T47D (cell line): ENCODE measurements at regions not wholly inside any gene's neighbourhood (a gene's known extent, or its start where the extent isn't known, plus 50 kb on each side); places are given as distances from the start of the nearest gene placed in this dataset.
A peak's percentile ranks its signal among the peaks of the same experiment; 100 is the strongest.
"Not testable (repeated sequence)": the region's sequence is repeated elsewhere in the genome, so short reads cannot be mapped to it uniquely, and the experiment has no call there.

ENCODE experiments used
- DNase-seq, 2 experiments: peaks; one replicate each; pipeline versions ENCODE4 v3.0.0 to v3.0.0-alpha.2; 2011 to 2012; ENCODE audit warnings: low read depth in 1 of 2, low spot score in 1 of 2
- JUND ChIP-seq: IDR thresholded peaks from 2 replicates; pipeline ENCODE4 v1.6.1; 2012; ENCODE audit warnings: low read depth
- in situ Hi-C: cut with HindIII; loops from 2 replicates; pipeline ENCODE4 v1.10.0; 2016; ENCODE audit warnings: low sequenced_read_pairs, low pct_unique_long_range_greater_than_20kb

- in situ Hi-C loops: no loop called here
- no peak for TF ChIP-seq JUND
- no peak for DNase-seq
These were observed 1975.2 kb upstream of the C9orf72 start for GRCh38 chr9:29548436-29548835.

DNA sequence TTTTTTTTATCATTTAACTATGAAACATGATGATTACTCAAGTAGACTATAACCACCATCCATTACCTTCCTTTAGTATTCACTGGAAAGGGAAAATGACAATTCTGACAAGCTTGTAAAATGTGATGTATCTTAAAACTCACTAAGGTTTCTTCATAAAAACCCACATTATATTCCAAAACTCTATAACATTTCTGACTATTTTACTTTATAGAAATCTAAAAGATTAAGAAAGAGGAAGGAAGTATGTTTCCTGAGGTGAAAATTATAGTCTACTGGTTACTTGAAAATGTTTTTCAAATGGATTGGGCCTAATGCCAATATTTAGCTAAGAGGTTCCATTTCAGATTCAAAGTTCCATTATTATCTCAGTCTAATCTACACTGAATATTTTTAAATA is 1982.2 kb upstream of the C9orf72 start:
- no peak for TF ChIP-seq JUND
- no peak for DNase-seq
- in situ Hi-C loops: no loop called here

DNA sequence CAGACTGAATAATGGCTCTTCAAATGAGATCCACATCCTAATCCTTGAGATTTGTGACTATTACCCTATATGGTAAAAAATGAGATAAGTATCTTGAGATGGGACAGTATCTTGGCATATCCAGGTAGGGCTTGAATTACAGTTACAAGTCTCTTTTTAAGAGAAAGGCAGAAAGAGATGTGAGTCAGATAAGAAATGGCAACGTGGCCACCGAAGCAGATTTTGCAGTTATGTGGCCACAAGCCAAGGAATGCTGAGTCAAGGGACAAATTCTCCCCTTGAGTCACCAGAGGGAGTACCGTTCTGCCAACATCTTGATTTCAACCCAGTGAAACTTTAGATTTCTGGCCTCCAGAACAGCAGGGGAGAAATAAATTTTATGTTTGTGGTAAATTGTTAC is 1983.0 kb upstream of the C9orf72 start:
- DNase-seq: peak in 1 of 2 experiments; percentile 3
- no peak for TF ChIP-seq JUND
- in situ Hi-C loops: no loop called here

- DNase-seq: no peak
- in situ Hi-C loops: no loop called here
- TF ChIP-seq JUND: no peak
These were observed 1983.5 kb upstream of the C9orf72 start for GRCh38 chr9:29556746-29557145.

DNA sequence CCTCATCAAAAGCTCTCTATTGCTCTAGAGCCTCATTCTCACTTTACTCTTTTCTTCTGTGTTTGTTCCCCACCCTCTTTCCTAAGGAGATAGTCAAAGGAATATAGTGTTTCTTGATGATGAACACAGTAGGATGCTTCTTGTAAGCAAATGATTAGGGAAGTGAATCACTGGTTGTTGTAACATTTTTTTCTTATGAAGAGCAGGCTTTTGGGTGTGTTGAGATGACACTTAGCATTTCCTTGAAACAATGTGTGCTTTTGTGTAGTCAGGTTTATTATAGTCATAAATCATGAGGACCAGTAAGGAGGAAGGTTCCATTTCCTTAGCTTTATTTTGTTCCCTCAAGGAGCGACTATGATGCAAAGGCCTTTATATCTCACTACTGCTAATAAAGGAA is 1991.3 kb upstream of the C9orf72 start:
- in situ Hi-C loops: no loop called here
- TF ChIP-seq JUND: no peak
- no peak for DNase-seq

DNA sequence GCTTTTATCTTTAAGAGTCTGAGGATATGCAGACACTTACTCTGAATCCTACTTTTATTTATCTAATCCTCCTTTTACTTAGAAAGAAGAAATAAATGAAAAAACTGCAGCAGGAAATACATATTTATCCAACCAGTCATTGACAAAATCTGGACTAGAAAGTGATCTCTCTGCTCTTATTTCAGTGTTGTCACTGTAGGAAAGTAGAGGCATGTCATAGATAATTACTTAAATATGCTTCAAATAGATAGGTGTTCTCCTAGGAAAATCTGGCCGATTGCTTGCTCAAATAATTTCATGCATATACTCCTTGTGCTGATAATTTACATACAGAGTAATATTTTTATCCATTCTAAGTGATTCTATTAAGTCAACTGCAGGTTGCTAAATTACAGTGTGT is 2001.9 kb upstream of the C9orf72 start:
- no peak for TF ChIP-seq JUND
- no peak for DNase-seq
- in situ Hi-C loops: no loop called here

GRCh38 chr9:29588361-29588760 is 2015.1 kb upstream of the C9orf72 start:
- TF ChIP-seq JUND: no peak
- in situ Hi-C loops: no loop called here
- DNase-seq: no peak

- DNase-seq: no peak
- no peak for TF ChIP-seq JUND
- in situ Hi-C loops: no loop called here
These were observed 2036.0 kb upstream of the C9orf72 start for GRCh38 chr9:29609282-29609681.

DNA sequence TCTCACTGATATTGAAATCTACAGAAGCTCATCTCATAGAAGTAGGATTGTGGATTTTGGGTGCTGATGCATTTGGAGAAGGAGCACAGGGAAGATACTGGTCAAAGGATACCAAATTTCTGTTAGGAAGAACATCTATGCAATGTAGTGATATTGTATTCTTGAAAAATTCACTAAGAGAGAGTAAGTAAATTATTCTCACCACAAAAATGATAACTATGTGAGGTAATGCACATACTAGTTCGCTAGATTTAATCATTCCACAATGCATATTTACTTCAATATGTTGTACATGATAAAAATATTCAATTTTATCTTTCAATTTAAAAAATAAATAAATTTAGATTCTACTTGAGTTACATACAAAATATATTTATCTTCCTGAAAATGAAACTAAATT is 2040.5 kb upstream of the C9orf72 start:
- DNase-seq: no peak
- no peak for TF ChIP-seq JUND
- in situ Hi-C loops: no loop called here

GRCh38 chr9:29616844-29617243 is 2043.6 kb upstream of the C9orf72 start:
- in situ Hi-C loops: no loop called here
- TF ChIP-seq JUND: no peak
- DNase-seq: no peak

- DNase-seq: no peak
- in situ Hi-C loops: no loop called here
- TF ChIP-seq JUND: no peak
These were observed 2052.0 kb upstream of the C9orf72 start for GRCh38 chr9:29625292-29625731.

DNA sequence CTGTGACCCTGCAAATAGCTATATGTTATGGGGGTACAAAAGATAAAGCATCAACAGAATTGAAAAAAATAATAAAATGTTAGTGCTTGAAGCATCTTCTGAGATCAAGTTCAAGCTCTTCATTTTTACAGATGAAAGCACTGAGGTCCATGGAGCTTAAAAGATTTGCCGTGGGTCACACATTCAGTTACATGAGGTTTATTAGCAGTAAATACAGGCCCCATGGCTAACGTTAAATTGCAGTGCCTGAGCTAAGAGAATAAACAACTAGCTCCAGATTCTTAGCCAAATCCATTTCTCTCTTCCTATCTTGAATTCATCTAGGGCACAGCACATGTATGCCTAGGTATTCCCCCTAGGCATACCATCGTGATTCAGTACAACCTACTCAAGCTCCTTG is 2052.7 kb upstream of the C9orf72 start:
- TF ChIP-seq JUND: no peak
- in situ Hi-C loops: no loop called here
- no peak for DNase-seq

DNA sequence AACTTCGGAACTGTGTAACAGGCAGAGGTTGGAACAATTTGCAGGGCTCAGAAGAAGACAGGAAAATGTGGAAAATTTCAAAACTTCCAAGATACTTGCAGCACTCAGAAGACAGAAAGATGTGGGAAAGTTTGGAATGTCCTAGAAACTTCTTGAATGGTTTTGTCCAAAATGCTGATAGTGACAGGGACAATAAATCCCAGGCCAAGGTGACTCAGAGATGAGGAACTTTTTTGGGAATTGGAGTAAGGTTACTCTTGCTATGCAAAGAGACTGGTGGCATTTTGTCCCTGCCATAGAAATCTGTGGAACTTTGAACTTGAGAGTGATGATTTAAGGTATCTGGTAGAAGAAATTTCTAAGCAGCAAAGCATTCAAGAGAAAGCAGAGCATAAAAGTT is 2055.6 kb upstream of the C9orf72 start:
- not testable (repeated sequence) for DNase-seq

DNA sequence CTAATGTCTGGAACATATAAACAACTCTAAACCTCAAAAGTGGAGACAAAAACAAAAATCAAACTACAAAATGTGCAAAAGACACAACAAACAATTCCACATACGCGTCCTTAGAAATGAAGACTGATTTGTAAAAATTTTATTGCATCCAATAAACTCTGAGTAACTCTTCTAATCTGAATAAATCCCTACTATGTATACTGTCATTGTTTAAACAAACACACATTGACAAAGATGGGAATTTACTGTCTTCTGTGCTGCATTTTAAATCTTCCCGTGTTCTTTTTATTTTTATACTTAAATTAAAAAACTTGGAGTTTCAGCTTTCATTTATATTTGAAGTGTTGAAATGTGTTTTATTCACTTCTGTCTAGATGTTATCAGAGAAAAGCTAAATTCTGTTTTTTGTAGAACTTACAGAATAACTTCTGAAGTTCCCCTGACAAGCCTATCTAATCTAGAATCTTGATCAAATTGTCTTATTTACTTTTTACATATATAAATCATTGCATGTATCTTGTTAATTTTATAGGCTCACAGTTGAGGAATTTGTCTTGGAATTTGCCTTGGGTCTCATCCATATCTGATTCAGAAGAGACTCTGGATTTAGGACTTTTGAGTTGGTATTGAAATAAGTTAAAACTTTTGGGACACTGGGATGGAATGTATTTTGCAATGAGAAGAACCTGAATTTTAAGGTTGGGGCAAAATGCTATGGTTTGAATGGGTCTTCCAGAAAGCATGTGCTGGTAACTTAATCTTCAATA is 2064.4 kb upstream of the C9orf72 start:
- DNase-seq: no peak
- in situ Hi-C loops: no loop called here
- no peak for TF ChIP-seq JUND

More for the DNA sequence above, 2055.6 kb upstream of the C9orf72 start:
- in situ Hi-C loops: not testable (repeated sequence)
